Thyroid gland (tissue), 4 donors: ENCODE measurements at regions not wholly inside any gene's neighbourhood (a gene's known extent, or its start where the extent isn't known, plus 50 kb on each side); places are given as distances from the start of the nearest gene placed in this dataset.

Source experiments
- DNase-seq, 2 donors: peaks; one replicate each; pipeline ENCODE4 v3.0.0-alpha.2; 2019
- H3K27ac ChIP-seq, 3 donors: fragments of 200-600 bp; sonication (generic); 1 replicate in 2 of 3; 2 replicates in 1 of 3; pipeline ENCODE4 v1.5.1; 2016 to 2019; ENCODE audit warnings: mild to moderate bottlenecking in 1 of 3, moderate library complexity in 1 of 3
- H3K27me3 ChIP-seq: fragments of 200-600 bp; sonication (generic); one replicate; pipeline ENCODE4 v1.5.1; 2019
- H3K36me3 ChIP-seq, 2 donors: fragments of 200-600 bp; sonication (generic); one replicate each; pipeline ENCODE4 v1.5.1; 2016 to 2019
- H3K4me1 ChIP-seq, 2 donors: fragments of 200-600 bp; sonication (generic); one replicate each; pipeline ENCODE4 v1.5.1; 2017 to 2019
- H3K4me3 ChIP-seq, 3 donors: fragments of 200-600 bp; sonication (generic); replicated peaks in 1 of 3; 1 replicate in 2 of 3; 2 replicates in 1 of 3; pipeline ENCODE4 v1.5.1; 2016; ENCODE audit warnings: mild to moderate bottlenecking in 1 of 3
- H3K9me3 ChIP-seq: fragments of 200-600 bp; sonication (generic); one replicate; pipeline ENCODE4 v1.5.1; 2017
- CTCF ChIP-seq, 6 experiments: fragments of 200-600 bp in 3 of 6; fragments of 450-650 bp in 3 of 6; sonication (generic) in 3 of 6; IDR thresholded peaks; one replicate each; pipeline ENCODE4 v1.5.1; 2016 to 2019; ENCODE audit warnings: antibody characterized with exemption in 6 of 6, mild to moderate bottlenecking in 2 of 6, inconsistent platforms in 1 of 6, moderate library complexity in 1 of 6
- POLR2A ChIP-seq, 2 donors: fragments of 450-650 bp; IDR thresholded peaks; one replicate each; pipeline ENCODE4 v1.6.1; 2017; ENCODE audit warnings: antibody characterized with exemption in 2 of 2, mild to moderate bottlenecking in 2 of 2, moderate library complexity in 1 of 2
- WGBS, 2 donors: methylation state at CpG; one replicate each; pipeline ENCODE4 v1.1.5; 2017; 5-methylcytosine and 5-hydroxymethylcytosine counted together
- intact Hi-C: fragments of 100-400 bp; cut with DNase I; formaldehyde crosslinking; loops from one replicate; pipeline ENCODE4 v1.15.1; 2023

- Histone ChIP-seq H3K4me1 (no peaks in the 10 kb centered on the region), H3K4me3 (no peak overlapping the region), H3K27me3 (no peaks in the 10 kb centered on the region), H3K9me3 (no peaks in the 10 kb centered on the region), H3K27ac (no peak overlapping the region), H3K36me3 (no peaks in the 10 kb centered on the region)
- DNase-seq = no peak
- intact Hi-C loops = no loop called here
- TF ChIP-seq POLR2A (IDR thresholded peaks at IDR 0.05) = no peak
- no peak for TF ChIP-seq CTCF (IDR thresholded peaks at IDR 0.05)
These were observed 159.1 kb upstream of the SALL1 start for GRCh38 chr16:51310159-51310558.

GRCh38 chr16:51306886-51307595 is 156.0 kb upstream of the SALL1 start:
- no peak overlapping the region for H3K4me3 ChIP-seq
- no peak overlapping the region for H3K27ac ChIP-seq
- intact Hi-C loops = no loop called here
- no peak for DNase-seq
- H3K36me3 ChIP-seq = no peaks in the 10 kb centered on the region
- TF ChIP-seq POLR2A (IDR thresholded peaks at IDR 0.05) (no peak), CTCF (IDR thresholded peaks at IDR 0.05) (no peak)
- H3K4me1 ChIP-seq = no peaks in the 10 kb centered on the region
- H3K27me3 ChIP-seq = no peaks in the 10 kb centered on the region
- WGBS, 2 donors = 87% methylated on average over 4 of the region's 4 CpGs
- H3K9me3 ChIP-seq = no peaks in the 10 kb centered on the region

GRCh38 chr16:51306116-51306515 is 155.0 kb upstream of the SALL1 start:
- Histone ChIP-seq H3K9me3 (no peaks in the 10 kb centered on the region), H3K4me3 (no peak overlapping the region), H3K4me1 (no peaks in the 10 kb centered on the region), H3K27ac (no peak overlapping the region), H3K36me3 (no peaks in the 10 kb centered on the region), H3K27me3 (no peaks in the 10 kb centered on the region)
- intact Hi-C loops = no loop called here
- WGBS, 2 donors = 64 to 69% methylated on average over 3 of the region's 3 CpGs
- no peak for DNase-seq
- TF ChIP-seq CTCF (IDR thresholded peaks at IDR 0.05) (no peak), POLR2A (IDR thresholded peaks at IDR 0.05) (no peak)

- H3K27ac ChIP-seq = no peak overlapping the region
- no peaks in the 10 kb centered on the region for H3K27me3 ChIP-seq
- H3K9me3 ChIP-seq = no peaks in the 10 kb centered on the region
- no peaks in the 10 kb centered on the region for H3K4me1 ChIP-seq
- intact Hi-C loops = no loop called here
- no peak overlapping the region for H3K4me3 ChIP-seq
- DNase-seq = no peak
- H3K36me3 ChIP-seq = no peaks in the 10 kb centered on the region
- no peak for TF ChIP-seq POLR2A (IDR thresholded peaks at IDR 0.05)
- no peak for TF ChIP-seq CTCF (IDR thresholded peaks at IDR 0.05)
- 89 to 94% methylated on average over 2 of the region's 2 CpGs for WGBS, 2 donors
These were observed 154.3 kb upstream of the SALL1 start for GRCh38 chr16:51305337-51305736.

- no peak overlapping the region for H3K4me3 ChIP-seq
- H3K4me1 ChIP-seq = no peaks in the 10 kb centered on the region
- no peak for DNase-seq
- no peaks in the 10 kb centered on the region for H3K9me3 ChIP-seq
- H3K27me3 ChIP-seq = no peaks in the 10 kb centered on the region
- intact Hi-C loops = no loop called here
- TF ChIP-seq CTCF (IDR thresholded peaks at IDR 0.05) = peak in 1 of 6 experiments; percentile 10
- no peak for TF ChIP-seq POLR2A (IDR thresholded peaks at IDR 0.05)
- H3K36me3 ChIP-seq = no peaks in the 10 kb centered on the region
- WGBS, 2 donors = 91 to 95% methylated on average over 1 of the region's 1 CpG
- no peak overlapping the region for H3K27ac ChIP-seq
These were observed 151.0 kb upstream of the SALL1 start for GRCh38 chr16:51302042-51302441.
